ENCODE measurements at regions not wholly inside any gene's neighbourhood (a gene's known extent, or its start where the extent isn't known, plus 50 kb on each side); places are given as distances from the start of the nearest gene placed in this dataset.
"Not testable (repeated sequence)": the region's sequence is repeated elsewhere in the genome, so short reads cannot be mapped to it uniquely, and the experiment has no call there.

GRCh38 chr6:86459978-86460377 is 477.4 kb upstream of the HTR1E start:
- no peak for DNase-seq

DNA sequence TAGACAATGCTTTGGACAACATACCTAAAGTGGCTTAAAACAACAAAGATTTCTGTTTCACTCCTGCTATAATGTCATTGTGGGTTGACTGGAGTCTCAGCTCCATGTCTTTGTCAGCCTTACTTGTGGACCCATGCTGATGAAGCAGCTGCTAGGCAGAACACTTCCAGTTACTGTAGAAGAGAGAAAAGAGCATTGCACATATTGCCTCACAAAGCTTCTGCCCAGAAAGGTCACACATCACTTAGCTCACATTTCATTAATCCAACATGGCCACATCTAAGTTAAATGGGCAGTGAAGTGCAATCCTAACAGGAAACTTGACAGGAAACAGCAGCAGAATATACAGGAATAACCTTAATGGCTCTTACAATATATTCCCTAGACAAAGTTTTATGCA is 480.5 kb upstream of the HTR1E start:
- no peak for DNase-seq

DNA sequence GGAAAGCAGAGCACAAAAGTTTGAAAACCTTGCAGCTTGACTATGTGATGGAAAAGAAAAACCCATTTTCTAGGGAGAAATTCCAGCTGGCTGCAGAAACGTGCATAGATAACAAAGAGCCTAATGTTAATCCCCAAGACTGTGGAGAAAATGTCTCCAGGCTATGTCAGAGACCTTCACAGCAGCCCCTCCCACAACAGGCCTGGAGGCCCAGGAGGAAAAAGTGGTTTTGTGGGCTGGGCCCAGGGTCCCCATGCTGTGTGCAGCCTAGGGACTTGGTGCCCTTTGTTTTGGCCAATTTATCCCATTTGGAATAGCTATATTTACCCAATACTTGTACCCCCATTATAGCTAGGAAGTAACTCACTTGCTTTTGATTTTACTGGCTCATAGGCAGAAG is 484.1 kb upstream of the HTR1E start:
- DNase-seq: no peak

GRCh38 chr6:86448398-86448797 is 488.9 kb upstream of the HTR1E start:
- no peak for DNase-seq

DNA sequence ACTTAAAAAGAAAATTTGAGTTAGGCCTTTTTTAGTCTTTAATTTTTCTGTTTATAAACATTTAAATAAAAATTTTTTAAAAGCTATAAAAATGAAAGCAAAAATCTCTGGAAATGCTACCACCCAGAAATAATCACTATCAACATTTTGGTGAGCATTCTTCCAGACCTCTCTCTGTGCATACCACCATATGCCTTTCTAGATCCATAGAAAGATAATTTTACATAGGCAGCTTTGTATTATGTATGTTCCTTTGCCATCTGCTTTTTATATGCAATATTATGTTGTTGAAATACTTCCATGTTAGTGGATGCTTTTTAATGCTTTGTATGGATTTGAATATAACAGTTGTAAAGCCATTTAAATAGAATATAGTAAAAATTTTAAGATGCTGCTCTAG is 496.7 kb upstream of the HTR1E start:
- no peak for DNase-seq

DNA sequence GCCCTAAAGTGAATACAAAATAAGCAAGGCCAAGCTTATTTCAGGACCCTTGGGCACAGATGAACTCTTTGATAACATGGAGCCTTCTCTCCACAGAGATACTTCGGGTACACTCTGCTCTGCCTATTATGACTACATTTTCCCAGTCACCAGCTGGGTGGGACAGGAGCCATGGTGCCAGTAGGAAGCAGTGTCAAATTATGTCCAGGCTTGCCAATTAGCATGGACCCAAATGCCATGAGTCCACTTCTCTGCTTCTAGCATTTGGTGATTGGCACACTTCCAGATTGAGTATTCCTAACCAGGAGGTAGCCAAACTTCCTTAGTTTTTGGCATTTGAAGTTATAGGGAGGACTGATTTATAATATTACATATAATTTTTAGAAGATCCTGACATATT is 513.8 kb upstream of the HTR1E start:
- DNase-seq: no peak

DNA sequence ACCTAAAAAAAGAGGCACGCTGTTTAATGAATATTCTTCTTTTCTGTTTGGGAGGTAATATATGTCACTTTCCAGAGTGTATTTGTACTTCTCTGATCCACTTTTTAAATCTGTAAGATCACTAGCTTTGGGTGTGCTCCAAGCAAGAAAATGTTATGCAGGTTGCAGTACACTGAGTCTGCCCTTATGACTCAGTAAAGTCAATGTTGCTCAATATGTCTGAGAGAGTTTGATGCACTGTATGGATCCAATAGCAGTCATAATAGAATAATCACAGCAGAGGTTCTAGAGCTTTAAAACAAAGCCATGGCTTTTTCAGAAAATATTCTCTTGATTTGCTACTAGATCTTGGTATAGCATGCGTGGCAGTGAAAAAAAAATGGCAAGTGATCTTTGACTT is 525.3 kb upstream of the HTR1E start:
- DNase-seq: no peak

- DNase-seq: no peak
Measured at GRCh38 chr6:86407128-86407527, 530.2 kb upstream of the HTR1E start.

DNA sequence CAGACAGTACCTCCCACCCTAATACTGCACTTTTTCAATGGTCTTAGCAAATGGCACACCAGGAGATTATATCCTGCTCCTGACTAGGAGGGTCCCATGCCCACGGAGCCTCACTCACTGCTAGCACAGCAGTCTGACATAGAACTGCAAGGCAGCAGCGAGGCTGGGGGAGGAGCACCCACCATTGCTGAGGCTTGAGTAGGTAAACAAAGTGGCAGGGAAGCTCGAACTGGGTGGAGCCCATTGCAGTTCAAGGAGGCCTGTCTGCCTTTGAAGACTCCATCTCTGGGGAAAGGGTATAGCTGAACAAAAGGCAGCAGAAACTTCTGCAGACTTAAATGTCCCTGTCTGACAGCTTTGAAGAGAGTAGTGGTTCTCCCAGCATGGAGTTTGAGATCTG is 544.5 kb upstream of the HTR1E start:
- not testable (repeated sequence) for DNase-seq

- no peak for DNase-seq
Measured at GRCh38 chr6:86380571-86381125, 556.7 kb upstream of the HTR1E start.

DNA sequence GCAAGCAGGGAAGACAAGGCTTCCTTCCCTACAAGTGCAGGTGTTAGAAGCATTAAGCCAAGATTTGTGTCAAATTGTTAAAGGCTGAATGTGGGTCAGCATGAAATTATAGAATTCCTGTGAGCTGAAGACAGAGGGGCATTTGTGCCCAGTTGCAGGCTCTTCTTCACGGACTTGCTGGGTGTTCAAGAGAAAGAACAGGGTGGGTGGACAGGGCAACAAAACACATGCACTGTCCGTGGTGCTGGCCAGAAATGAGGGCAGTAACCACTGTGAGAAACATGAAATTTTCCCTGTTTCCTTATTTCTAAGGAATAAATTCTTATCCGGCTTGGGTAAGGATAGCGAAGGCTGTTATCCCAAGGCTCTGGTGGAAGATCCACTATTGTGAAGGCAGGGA is 579.5 kb upstream of the HTR1E start:
- no peak for DNase-seq

DNA sequence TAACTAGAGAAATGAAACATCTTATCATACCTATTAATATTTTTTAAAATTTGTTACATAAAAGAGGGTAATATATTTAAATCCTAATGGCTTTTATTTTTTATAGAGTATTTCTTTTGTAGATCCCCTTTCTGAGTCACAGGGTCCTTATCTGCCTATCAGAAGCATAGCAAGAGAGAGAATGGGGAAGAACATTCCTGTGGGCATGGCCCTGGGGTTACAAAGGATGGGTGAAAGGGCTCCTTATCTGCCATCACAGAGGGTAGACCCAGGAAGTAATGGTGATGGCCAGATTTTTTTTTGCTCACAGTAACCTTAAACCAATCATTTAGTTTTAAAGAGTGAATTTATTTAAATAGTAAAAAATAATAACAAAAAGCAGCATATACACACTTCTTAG is 582.1 kb upstream of the HTR1E start:
- no peak for DNase-seq

DNA sequence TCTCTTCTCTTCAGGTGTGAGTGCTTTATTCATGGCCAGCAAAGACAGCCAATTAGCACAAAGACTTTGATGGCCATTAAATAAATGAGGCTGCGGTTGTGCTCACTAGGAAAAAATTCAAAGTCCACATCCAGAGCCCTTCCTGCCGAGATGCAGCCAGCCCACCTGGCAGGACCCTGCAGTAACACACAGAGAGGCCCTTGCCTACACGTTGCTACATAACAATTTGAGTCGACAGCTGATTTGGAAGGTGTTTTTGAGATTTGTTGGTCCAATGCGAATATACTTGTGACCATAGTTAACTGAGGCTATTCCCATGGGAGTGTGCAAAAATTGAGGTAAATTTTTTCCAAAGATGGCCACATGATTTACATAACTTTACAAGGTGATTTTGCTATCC is 605.4 kb upstream of the HTR1E start:
- no peak for DNase-seq

- no peak for DNase-seq
Measured at GRCh38 chr6:86331265-86331840, 606.0 kb upstream of the HTR1E start.

GRCh38 chr6:86306210-86306609 is 631.1 kb upstream of the HTR1E start:
- no peak for DNase-seq

- DNase-seq: no peak
Measured at GRCh38 chr6:86285876-86286275, 643.2 kb upstream of the SYNCRIP start.

DNA sequence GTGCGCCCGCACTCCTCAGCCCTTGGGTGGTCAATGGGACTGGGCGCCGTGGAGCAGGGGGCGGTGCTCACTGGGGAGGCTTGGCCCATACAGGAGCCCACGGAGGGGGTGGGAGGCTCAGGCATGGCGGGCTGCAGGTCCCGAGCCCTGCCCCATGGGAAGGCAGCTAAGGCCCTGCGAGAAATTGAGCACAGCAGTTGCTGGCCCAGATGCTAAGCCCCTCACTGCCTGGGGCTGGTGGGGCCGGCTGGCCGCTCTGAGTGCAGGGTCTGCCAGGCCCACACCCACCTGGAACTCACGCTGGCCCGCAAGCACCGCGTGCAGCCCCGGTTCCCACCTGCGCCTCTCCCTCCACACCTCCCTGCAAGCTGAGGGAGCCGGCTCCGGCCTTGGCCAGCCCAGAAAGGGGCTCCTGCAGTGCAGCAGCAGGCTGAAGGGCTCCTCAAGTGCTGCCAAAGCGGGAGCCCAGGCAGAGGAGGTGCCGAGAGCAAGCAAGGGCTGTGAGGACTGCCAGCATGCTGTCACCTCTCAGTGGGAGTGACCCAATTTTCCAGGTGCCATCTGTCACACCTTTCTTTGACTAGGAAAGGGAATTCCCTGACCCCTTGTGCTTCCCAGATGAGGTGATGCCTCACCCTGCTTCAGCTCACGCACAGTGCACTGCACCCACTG is 642.3 kb upstream of the SYNCRIP start:
- not testable (repeated sequence) for DNase-seq

DNA sequence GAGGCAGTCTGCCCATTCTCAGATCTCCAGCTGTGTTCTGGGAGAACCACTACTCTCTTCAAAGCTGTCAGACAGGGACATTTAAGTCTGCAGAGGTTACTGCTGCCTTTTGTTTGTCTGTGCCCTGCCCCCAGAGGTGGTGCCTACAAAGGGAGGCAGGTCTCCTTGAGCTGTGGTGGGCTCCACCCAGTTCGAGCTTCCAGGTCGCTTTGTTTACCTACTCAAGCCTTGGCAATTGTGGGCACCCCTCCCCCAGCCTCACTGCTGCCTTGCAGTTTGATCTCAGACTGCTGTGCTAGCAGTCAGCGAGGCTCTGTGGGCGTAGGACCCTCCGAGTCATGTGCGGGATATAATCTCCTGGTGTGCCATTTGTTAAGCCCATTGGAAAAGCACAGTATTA is 640.9 kb upstream of the SYNCRIP start:
- not testable (repeated sequence) for DNase-seq

DNA sequence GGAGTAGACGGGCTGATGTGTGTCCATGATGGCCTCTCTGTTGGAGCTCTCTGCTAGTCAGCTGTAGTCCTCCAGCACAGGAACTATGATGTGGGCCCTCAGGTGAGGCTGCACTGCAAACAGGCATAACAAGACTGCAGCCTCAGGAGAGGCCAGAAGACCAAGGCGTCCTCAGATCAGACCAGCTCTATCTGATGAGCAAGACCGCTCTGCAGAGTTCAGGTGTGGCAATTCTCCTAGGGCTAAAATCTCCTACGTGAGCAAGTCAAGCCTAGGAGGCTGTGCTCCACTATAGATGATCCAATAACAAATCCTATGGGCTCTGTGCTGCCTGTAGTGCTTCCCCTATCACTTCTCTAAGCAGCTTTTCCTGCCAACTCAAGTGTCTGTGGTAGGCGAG is 633.4 kb upstream of the SYNCRIP start:
- no peak for DNase-seq

DNA sequence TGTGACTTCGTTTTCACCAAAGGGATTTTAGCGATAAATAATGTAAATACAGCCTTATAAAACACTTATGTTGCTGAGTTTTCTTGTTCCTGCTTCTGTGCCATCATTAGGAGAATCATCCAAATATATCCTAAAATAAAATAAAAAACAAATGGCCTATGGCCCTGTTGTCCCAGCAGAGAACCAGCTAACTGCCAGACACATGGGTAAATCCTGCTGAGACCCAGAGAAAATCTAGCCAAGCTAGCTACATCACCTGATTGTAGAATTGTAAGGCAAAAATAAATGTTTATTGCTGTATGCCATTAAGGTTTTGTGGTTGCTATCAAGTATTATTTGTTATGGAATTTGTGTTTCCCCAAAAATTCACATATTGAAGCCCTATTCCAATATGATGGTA is 631.2 kb upstream of the SYNCRIP start:
- DNase-seq: no peak

DNA sequence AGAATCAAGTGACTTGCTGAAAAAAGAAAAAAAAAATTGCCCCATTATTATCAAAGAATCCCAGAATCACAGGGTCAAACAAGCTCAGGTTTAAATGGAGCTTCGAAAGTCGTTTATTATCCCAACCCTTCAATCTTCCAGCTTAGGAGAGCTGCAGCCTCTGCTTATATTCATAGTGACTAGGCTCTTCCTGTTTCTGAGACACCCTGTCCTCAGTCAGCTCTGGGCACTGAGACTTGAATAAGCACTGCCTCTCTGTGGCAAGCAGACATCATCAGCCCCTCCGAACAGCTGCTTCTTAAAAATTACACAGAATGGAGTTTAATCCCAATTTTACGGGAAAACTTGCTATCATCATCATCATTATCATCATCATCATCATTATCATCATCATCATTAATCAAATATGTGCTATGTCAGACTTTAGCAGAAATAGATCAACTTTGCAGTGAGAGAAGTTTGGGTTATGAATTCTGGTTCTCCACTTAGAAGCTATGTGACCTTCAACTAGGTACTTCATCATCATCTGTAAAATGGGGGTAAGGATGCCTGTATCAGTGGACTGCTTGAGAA is 614.0 kb upstream of the SYNCRIP start:
- DNase-seq: no peak

DNA sequence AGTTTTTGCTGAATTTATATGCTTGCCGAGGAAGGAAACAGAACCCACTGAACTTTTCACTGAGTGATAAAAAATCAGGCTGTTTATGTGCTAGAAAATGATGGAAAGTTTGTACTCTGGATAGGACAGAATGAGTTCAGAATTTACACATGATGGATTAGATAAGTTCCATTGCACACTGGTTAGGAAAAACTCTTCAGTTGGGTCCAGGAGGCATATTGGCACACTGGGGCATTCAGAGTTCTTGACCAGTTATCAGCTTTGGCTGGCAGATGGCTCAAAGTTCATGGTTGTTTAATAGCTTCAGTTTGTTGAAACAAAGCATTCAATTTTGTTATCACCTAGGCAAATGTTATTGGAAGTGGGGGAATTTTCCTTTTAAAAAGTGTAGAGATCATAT is 613.3 kb upstream of the SYNCRIP start:
- no peak for DNase-seq

DNA sequence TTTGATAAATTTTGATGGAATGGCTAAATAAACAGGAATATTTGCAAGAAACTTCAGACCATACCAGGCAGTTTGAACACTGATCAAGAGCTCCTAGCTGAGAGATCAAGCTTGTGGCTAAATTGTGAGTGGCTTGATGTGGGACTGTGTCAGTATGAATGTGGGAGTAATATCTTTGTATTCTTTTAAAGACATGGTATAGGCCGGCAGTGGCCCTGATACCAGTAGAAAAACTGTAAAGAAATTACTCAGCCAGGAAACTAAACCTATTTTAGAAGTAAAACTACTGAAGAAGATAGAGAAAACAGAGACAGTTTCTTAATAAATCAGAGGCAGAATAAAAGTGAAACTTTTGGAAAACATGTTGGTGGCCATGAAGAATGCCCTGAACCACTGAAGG is 608.4 kb upstream of the SYNCRIP start:
- no peak for DNase-seq

DNA sequence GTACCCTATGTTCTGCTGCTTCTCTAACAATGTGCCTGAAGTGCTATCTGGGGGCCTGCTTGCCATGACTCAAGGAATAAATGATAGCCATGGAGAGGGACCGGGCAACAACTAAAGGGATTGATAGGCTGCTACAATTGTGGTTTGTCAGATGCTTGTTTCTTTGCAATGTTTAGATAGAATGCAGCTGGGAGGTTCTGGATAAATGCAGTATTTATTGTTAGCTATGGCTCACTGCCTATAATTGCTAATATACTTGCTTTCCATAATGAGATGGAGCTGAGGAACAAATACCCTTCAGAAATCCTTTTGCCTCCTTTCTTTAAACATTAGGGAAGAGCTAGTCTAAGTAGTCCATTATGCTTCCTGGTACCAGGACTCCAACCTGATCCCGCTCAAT is 575.2 kb upstream of the SYNCRIP start:
- DNase-seq: no peak

- DNase-seq: no peak
Measured at GRCh38 chr6:86215323-86215722, 572.6 kb upstream of the SYNCRIP start.
